ENCODE measurements at regions not wholly inside any gene's neighbourhood (a gene's known extent, or its start where the extent isn't known, plus 50 kb on each side); places are given as distances from the start of the nearest gene placed in this dataset.

GRCh38 chrX:42686706-42687105 lies 91.3 kb downstream of the PPP1R2C start:
- TF ChIP-seq ZBTB17 (CRISPR knock-in tag; IDR thresholded peaks at IDR 0.05) (no peak), SMARCA4 (IDR thresholded peaks at IDR 0.05) (no peak), POLR2AphosphoS5 (IDR thresholded peaks at IDR 0.05; ENCODE audit: control insufficient read depth, insufficient read depth, low read depth, low read length) (no peak), CTCF (IDR thresholded peaks at IDR 0.05 in 2 of 3, conservative IDR thresholded peaks at IDR 0.05 in 1 of 3; ENCODE audit: insufficient read depth in 2 of 3, low read depth in 1 of 3, low read length in 3 of 3) (no peak), ATF1 (CRISPR knock-in tag; IDR thresholded peaks at IDR 0.05) (no peak), ATF1 (tag; IDR thresholded peaks at IDR 0.05) (no peak), GTF2E2 (tag; IDR thresholded peaks at IDR 0.05) (no peak), ZNF347 (CRISPR knock-in tag; IDR thresholded peaks at IDR 0.05; ENCODE audit: low read depth) (no peak)
